Gastrocnemius medialis (tissue), 4 donors: ENCODE measurements at regions not wholly inside any gene's neighbourhood (a gene's known extent, or its start where the extent isn't known, plus 50 kb on each side); places are given as distances from the start of the nearest gene placed in this dataset.

ENCODE experiments used
- CTCF ChIP-seq, 5 experiments: fragments of 450-650 bp in 3 of 5; fragments of 200-600 bp in 2 of 5; sonication (generic) in 2 of 5; IDR thresholded peaks in 4 of 5; conservative IDR thresholded peaks in 1 of 5; 1 replicate in 4 of 5; 2 replicates in 1 of 5; pipeline ENCODE4 v1.5.1; 2016 to 2019; ENCODE audit warnings: antibody characterized with exemption in 5 of 5, mild to moderate bottlenecking in 3 of 5, moderate library complexity in 3 of 5
- POLR2A ChIP-seq, 2 donors: fragments of 450-650 bp; IDR thresholded peaks; one replicate each; pipeline ENCODE4 v1.6.1; 2017; ENCODE audit warnings: antibody characterized with exemption in 2 of 2, mild to moderate bottlenecking in 2 of 2, moderate library complexity in 2 of 2

DNA sequence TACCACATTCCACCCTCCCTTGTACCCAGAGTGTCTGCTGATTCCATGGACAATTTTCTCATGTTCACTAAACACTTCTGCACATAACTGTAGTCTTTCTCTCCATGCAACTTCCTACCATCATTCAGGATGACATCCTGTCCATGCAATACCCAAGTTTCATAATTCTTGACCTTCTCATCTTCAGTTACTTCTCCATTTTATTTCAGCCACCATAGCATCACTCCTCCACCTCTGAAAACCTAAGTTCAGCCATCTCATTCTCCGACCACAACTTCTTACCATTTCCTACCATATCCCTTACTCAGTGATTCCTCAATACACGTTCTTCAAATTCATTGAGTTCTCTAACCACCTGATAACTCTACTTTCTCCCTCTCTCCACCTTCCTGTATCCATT, 216.5 kb upstream of the TENT5A start:
- TF ChIP-seq CTCF (IDR thresholded peaks at IDR 0.05 in 4 of 5, conservative IDR thresholded peaks at IDR 0.05 in 1 of 5): no peak
- no peak for TF ChIP-seq POLR2A (IDR thresholded peaks at IDR 0.05)
